K562 (cell line): ENCODE measurements at regions not wholly inside any gene's neighbourhood (a gene's known extent, or its start where the extent isn't known, plus 50 kb on each side); places are given as distances from the start of the nearest gene placed in this dataset.

Experiments
- ATAC-seq: fragments of 200-7000 bp; cut with Tn5 transposase; 3 replicates; pipeline ENCODE4 v1.9.1; 2020; ENCODE audit warnings: moderate library complexity
- BruUV-seq: library from RNA; stranded (reverse); fragments of 400-500 nt; replicated peaks from 2 replicates; lab custom pipeline; 2021; lab: Mats Ljungman, UMichigan
- CTCF ChIA-PET: fragments of 300-600 bp; formaldehyde crosslinking; extraction: SDS; loops from one replicate; lab custom pipeline; 2021; ENCODE audit warnings: low intra/inter-chr PET ratio; lab: Yijun Ruan, JAX
- POLR2A ChIA-PET: fragments of 300-600, 350-650 bp; sonication (Branson Sonifier 250); formaldehyde crosslinking; extraction: SDS; loops from one replicate; lab custom pipeline; 2021; ENCODE audit warnings: antibody characterized with exemption, inconsistent platforms; lab: Yijun Ruan, JAX
- DNase-seq, 4 experiments: peaks; one replicate each; pipeline versions ENCODE4 v3.0.0 to v3.0.0-alpha.2; 2011 to 2018; ENCODE audit warnings: low spot score in 3 of 4, mixed read lengths in 3 of 4; ENCODE audit errors: extremely low read depth in 1 of 4
- FAIRE-seq: peaks from 2 replicates; lab custom pipeline; 2011; peaks lifted over from hg19 to GRCh38; lab: Jason Lieb, UNC
- H2AFZ ChIP-seq: 2 replicates; pipeline ENCODE4 v1.6.0; 2011; ENCODE audit warnings: low read depth, low read length, control low read depth, inconsistent platforms
- H3K27ac ChIP-seq: fragments of 200-600 bp; 3 replicates; pipeline ENCODE4 v1.8.0; 2011; ENCODE audit warnings: low read depth, mild to moderate bottlenecking, control low read depth, inconsistent platforms, low read length, moderate library complexity, mixed read lengths; ENCODE audit errors: extremely low read depth
- H3K27me3 ChIP-seq, 2 experiments: fragments of 300-600 bp in 1 of 2; 2 replicates in 1 of 2; 3 replicates in 1 of 2; pipeline versions ENCODE4 v1.6.0 to v1.8.0; 2011; ENCODE audit warnings: inconsistent platforms in 2 of 2, low read length in 2 of 2, mild to moderate bottlenecking in 1 of 2, mixed read lengths in 1 of 2, moderate library complexity in 1 of 2; ENCODE audit not compliant: control insufficient read depth in 2 of 2, insufficient read depth in 2 of 2
- H3K36me3 ChIP-seq: fragments of 300-600 bp; 3 replicates; pipeline ENCODE4 v1.8.0; 2011; ENCODE audit warnings: mild to moderate bottlenecking, low read length, inconsistent platforms; ENCODE audit not compliant: control insufficient read depth, insufficient read depth
- H3K4me1 ChIP-seq, 2 experiments: fragments of 200-600 bp in 1 of 2; replicated peaks in 1 of 2; 2 replicates in 1 of 2; 3 replicates in 1 of 2; pipeline versions ENCODE4 v1.5.1 to v1.8.0; 2011; ENCODE audit warnings: inconsistent platforms in 2 of 2, low read length in 2 of 2, mild to moderate bottlenecking in 1 of 2, mixed read lengths in 1 of 2, moderate library complexity in 1 of 2; ENCODE audit not compliant: control insufficient read depth in 2 of 2, insufficient read depth in 2 of 2
- H3K4me2 ChIP-seq: 2 replicates; pipeline ENCODE4 v1.6.1; 2011; ENCODE audit warnings: low read length, control low read depth, inconsistent platforms, mixed read lengths; ENCODE audit not compliant: insufficient read depth
- H3K4me3 ChIP-seq: fragments of 200-600 bp; sonication (generic), shearing (Covaris generic); 2 replicates; pipeline ENCODE4 v1.5.1; 2016; ENCODE audit warnings: control low read depth, inconsistent platforms
- H3K79me2 ChIP-seq: fragments of 200-600 bp; 3 replicates; pipeline ENCODE4 v1.8.0; 2011; ENCODE audit warnings: low read length, inconsistent platforms; ENCODE audit not compliant: control insufficient read depth, insufficient read depth
- H3K9ac ChIP-seq, 2 experiments: 2 replicates each; pipeline versions ENCODE4 v1.6.0 to v1.6.1; 2011; ENCODE audit warnings: low read depth in 2 of 2, low read length in 2 of 2, control low read depth in 1 of 2, inconsistent platforms in 1 of 2, mild to moderate bottlenecking in 1 of 2, mixed read lengths in 1 of 2; ENCODE audit not compliant: insufficient read depth in 1 of 2
- H3K9me1 ChIP-seq: one replicate; pipeline ENCODE4 v1.6.0; 2011; ENCODE audit warnings: inconsistent platforms, mild to moderate bottlenecking, low read length, moderate library complexity; ENCODE audit not compliant: control insufficient read depth, insufficient read depth
- H3K9me3 ChIP-seq: replicated peaks from 2 replicates; pipeline ENCODE4 v1.5.1; 2011; ENCODE audit warnings: low read depth, low read length, inconsistent platforms; ENCODE audit not compliant: control insufficient read depth, insufficient read depth
- H4K20me1 ChIP-seq: replicated peaks from 2 replicates; pipeline ENCODE4 v1.6.1; 2011; ENCODE audit warnings: low read length, inconsistent platforms, mixed read lengths; ENCODE audit not compliant: control insufficient read depth, insufficient read depth
- ATF2 ChIP-seq: sonication (generic); formaldehyde crosslinking; IDR thresholded peaks from 2 replicates; pipeline ENCODE4 v1.8.1; 2022; ENCODE audit warnings: missing genetic modification reagents
- KLF16 ChIP-seq: IDR thresholded peaks from 2 replicates; pipeline ENCODE4 v1.6.1; 2016; ENCODE audit warnings: antibody characterized with exemption
- ZC3H4 ChIP-seq: sonication (generic); formaldehyde crosslinking; IDR thresholded peaks from 2 replicates; pipeline ENCODE4 v1.9.0; 2021; ENCODE audit warnings: missing genetic modification reagents, borderline replicate concordance
- ZNF12 ChIP-seq: sonication (generic); formaldehyde crosslinking; IDR thresholded peaks from 2 replicates; pipeline ENCODE4 v1.4.0; 2020; ENCODE audit warnings: mild to moderate bottlenecking, missing genetic modification reagents
- ZNF282 ChIP-seq: sonication (generic); formaldehyde crosslinking; IDR thresholded peaks from 2 replicates; pipeline ENCODE4 v1.8.1; 2023; ENCODE audit warnings: missing genetic modification reagents
- ZNF444 ChIP-seq: fragments of 250-450 bp; sonication (Bioruptor Pico); IDR thresholded peaks from 2 replicates; pipeline ENCODE4 v1.4.0; 2020; ENCODE audit warnings: mild to moderate bottlenecking, moderate library complexity
- WGBS: fragments of 100-300 bp; shearing (Covaris generic); methylation state at CpG from one replicate; pipeline ENCODE4 v1.1.6; 2016; ENCODE audit warnings: low coverage, mixed read lengths; ENCODE audit not compliant: insufficient coverage; ENCODE audit errors: missing lambda C conversion rate; 5-methylcytosine and 5-hydroxymethylcytosine counted together
- in situ Hi-C: fragments of 300-500 bp; cut with MboI; formaldehyde crosslinking; loops from 4 replicates; pipeline ENCODE4 v1.15.0; 2018; ENCODE audit warnings: inconsistent platforms, mixed read lengths
- intact Hi-C: fragments of 100-400 bp; cut with micrococcal nuclease; formaldehyde crosslinking; loops from 2 replicates; pipeline ENCODE4 v1.14.2; 2022

GRCh38 chr9:111272581-111272980 lies 57.4 kb downstream of the OR2K2 start:
- FAIRE-seq (no peak), ATAC-seq (no peak)
- H3K36me3 ChIP-seq: no peaks in the 10 kb centered on the region

More at GRCh38 chr9:111272581-111272980, 57.4 kb downstream of the OR2K2 start:
- ChIA-PET POLR2A (interaction anchor here (0.5 kb wide), 1 partner anchor 9 kb away, joined by 3 read pairs; no protein-coding TSS in a partner anchor), CTCF (no interaction called here)
- no peak for DNase-seq
- no peak overlapping the region for H3K4me2 ChIP-seq
- no peaks in the 10 kb centered on the region for H3K9me3 ChIP-seq
- no peak for TF ChIP-seq ZNF444
- TF ChIP-seq KLF16: no peak
- TF ChIP-seq ZC3H4 (CRISPR knock-in tag): no peak
- no peak for TF ChIP-seq ZNF282 (CRISPR knock-in tag)
- TF ChIP-seq ATF2 (CRISPR knock-in tag): no peak
- no peak for TF ChIP-seq ZNF12 (CRISPR knock-in tag)
- BruUV-seq: no TSS peak
- intact Hi-C loops: loop anchor here (10.0 kb wide), 1 partner anchor 638 kb away; no protein-coding TSS in a partner anchor
- no peaks in the 10 kb centered on the region for H3K9me1 ChIP-seq
- H3K79me2 ChIP-seq: no peaks in the 10 kb centered on the region
- H3K27me3 ChIP-seq: no peaks in the 10 kb centered on the region
- WGBS: 3% methylated on average over 4 of the region's 4 CpGs
- no peak overlapping the region for H2AFZ ChIP-seq
- in situ Hi-C loops: no loop called here
- no peaks in the 10 kb centered on the region for H3K4me1 ChIP-seq
- H3K27ac ChIP-seq: no peak overlapping the region
- no peak overlapping the region for H3K4me3 ChIP-seq
- no peaks in the 10 kb centered on the region for H4K20me1 ChIP-seq
- no peak overlapping the region for H3K9ac ChIP-seq
